HL-60 (cell line): ENCODE measurements at regions not wholly inside any gene's neighbourhood (a gene's known extent, or its start where the extent isn't known, plus 50 kb on each side); places are given as distances from the start of the nearest gene placed in this dataset.

ENCODE experiments used
- DNase-seq, 2 experiments: peaks; one replicate each; pipeline ENCODE4 v3.0.0-alpha.2; 2010 to 2020; ENCODE audit warnings: low read depth in 1 of 2, low spot score in 1 of 2
- H3K27ac ChIP-seq: fragments of 250-450 bp; sonication (Bioruptor Pico); replicated peaks from 2 replicates; pipeline ENCODE4 v1.5.1; 2020; ENCODE audit warnings: mild to moderate bottlenecking, moderate library complexity
- H3K27me3 ChIP-seq: fragments of 250-450 bp; sonication (Bioruptor Pico); 2 replicates; pipeline ENCODE4 v1.5.1; 2021; ENCODE audit warnings: mild to moderate bottlenecking, moderate library complexity; ENCODE audit not compliant: insufficient read depth, poor library complexity, severe bottlenecking
- H3K4me3 ChIP-seq: replicated peaks from 2 replicates; pipeline ENCODE4 v1.5.1; 2011; ENCODE audit warnings: mild to moderate bottlenecking, control low read depth, low read length; ENCODE audit not compliant: insufficient read depth
- GABPA ChIP-seq: IDR thresholded peaks from 2 replicates; pipeline ENCODE4 v1.6.1; 2012; ENCODE audit warnings: low read depth
- POLR2AphosphoS5 ChIP-seq: IDR thresholded peaks from 2 replicates; pipeline ENCODE4 v1.6.1; 2012; ENCODE audit warnings: low read depth
- SPI1 ChIP-seq: IDR thresholded peaks from 2 replicates; pipeline ENCODE4 v1.6.1; 2012; ENCODE audit warnings: low read depth, mild to moderate bottlenecking, borderline replicate concordance
- TF ChIP-seq, protein P1 (sequence below): IDR thresholded peaks from one replicate; pipeline ENCODE4 v1.5.1; 2011; ENCODE audit warnings: low read length, control low read depth, inconsistent platforms; ENCODE audit not compliant: insufficient read depth
- TF ChIP-seq, protein P2 (sequence below): IDR thresholded peaks from 2 replicates; pipeline ENCODE4 v1.6.1; 2012; ENCODE audit warnings: low read depth; ENCODE audit not compliant: insufficient replicate concordance

DNA sequence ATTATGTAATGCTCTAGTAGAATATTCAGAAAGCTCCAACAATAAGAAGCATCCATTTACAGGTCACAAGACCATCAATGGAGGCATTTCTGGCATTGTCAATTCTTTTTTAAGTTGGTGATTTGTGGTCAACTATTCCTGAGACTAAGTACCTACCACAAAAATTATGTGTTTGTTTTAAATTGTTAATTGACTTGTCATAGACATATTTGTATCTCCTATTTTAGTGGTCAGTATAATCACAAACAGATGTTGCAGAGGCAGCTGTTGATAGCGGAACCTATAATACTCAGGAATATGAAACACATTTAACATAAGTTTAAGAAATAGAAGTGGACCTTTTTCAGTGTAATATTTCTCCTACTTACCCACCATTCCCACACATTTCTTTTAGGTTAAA is 430.1 kb downstream of the CCDC85A start:
- Histone ChIP-seq H3K27ac (no peak overlapping the region), H3K4me3 (no peak overlapping the region), H3K27me3 (no peaks in the 10 kb centered on the region)
- TF ChIP-seq, protein P1, sequence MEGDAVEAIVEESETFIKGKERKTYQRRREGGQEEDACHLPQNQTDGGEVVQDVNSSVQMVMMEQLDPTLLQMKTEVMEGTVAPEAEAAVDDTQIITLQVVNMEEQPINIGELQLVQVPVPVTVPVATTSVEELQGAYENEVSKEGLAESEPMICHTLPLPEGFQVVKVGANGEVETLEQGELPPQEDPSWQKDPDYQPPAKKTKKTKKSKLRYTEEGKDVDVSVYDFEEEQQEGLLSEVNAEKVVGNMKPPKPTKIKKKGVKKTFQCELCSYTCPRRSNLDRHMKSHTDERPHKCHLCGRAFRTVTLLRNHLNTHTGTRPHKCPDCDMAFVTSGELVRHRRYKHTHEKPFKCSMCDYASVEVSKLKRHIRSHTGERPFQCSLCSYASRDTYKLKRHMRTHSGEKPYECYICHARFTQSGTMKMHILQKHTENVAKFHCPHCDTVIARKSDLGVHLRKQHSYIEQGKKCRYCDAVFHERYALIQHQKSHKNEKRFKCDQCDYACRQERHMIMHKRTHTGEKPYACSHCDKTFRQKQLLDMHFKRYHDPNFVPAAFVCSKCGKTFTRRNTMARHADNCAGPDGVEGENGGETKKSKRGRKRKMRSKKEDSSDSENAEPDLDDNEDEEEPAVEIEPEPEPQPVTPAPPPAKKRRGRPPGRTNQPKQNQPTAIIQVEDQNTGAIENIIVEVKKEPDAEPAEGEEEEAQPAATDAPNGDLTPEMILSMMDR, result no peak
- TF ChIP-seq POLR2AphosphoS5 (no peak), SPI1 (no peak), GABPA (no peak)
- TF ChIP-seq, protein P2, sequence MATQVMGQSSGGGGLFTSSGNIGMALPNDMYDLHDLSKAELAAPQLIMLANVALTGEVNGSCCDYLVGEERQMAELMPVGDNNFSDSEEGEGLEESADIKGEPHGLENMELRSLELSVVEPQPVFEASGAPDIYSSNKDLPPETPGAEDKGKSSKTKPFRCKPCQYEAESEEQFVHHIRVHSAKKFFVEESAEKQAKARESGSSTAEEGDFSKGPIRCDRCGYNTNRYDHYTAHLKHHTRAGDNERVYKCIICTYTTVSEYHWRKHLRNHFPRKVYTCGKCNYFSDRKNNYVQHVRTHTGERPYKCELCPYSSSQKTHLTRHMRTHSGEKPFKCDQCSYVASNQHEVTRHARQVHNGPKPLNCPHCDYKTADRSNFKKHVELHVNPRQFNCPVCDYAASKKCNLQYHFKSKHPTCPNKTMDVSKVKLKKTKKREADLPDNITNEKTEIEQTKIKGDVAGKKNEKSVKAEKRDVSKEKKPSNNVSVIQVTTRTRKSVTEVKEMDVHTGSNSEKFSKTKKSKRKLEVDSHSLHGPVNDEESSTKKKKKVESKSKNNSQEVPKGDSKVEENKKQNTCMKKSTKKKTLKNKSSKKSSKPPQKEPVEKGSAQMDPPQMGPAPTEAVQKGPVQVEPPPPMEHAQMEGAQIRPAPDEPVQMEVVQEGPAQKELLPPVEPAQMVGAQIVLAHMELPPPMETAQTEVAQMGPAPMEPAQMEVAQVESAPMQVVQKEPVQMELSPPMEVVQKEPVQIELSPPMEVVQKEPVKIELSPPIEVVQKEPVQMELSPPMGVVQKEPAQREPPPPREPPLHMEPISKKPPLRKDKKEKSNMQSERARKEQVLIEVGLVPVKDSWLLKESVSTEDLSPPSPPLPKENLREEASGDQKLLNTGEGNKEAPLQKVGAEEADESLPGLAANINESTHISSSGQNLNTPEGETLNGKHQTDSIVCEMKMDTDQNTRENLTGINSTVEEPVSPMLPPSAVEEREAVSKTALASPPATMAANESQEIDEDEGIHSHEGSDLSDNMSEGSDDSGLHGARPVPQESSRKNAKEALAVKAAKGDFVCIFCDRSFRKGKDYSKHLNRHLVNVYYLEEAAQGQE, result no peak
- DNase-seq, result no peak

DNA sequence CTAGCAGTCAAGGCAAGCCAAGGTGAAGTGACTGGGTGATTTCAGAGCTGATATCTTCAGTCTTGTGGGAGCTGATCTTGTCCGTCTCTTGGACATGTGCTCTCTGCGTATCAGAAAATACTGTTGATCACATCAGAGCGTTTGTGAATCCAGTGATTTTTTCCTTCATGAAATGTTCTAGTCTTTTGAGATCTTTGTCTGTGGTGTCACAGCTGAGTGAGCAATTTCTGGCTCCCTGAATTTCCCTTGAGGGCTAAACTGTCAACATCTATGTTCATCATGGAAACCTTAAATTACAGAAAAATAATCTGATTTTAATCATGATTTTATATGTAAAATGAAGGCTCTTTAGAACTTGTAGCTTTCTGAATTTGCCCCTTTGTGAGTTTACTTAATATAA is 432.0 kb downstream of the CCDC85A start:
- TF ChIP-seq GABPA (no peak), SPI1 (no peak), POLR2AphosphoS5 (no peak)
- TF ChIP-seq, protein P1, result no peak
- TF ChIP-seq, protein P2, result no peak
- no peak for DNase-seq
- no peak overlapping the region for H3K27ac ChIP-seq
- H3K4me3 ChIP-seq, result no peak overlapping the region
- no peaks in the 10 kb centered on the region for H3K27me3 ChIP-seq

DNA sequence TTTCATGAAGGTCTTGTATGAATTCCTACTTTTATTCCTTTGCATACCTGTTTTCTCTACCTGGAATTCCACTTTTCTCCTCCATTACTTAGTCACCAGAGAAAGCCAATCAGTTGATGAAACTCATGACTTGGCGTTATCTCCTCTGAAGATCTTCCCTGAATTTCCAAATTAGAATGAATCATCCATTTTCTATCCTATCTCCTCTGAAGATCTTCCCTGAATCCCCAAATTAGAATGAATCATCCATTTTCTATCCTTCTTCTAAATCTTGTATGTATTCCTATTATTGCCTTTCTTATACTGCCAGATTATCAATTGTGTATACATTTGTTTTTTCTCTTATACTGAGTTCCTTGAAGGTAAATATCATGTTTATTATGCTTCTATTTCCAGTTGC is 440.4 kb downstream of the CCDC85A start:
- TF ChIP-seq GABPA, result no peak
- Histone ChIP-seq H3K4me3 (no peak overlapping the region), H3K27me3 (no peaks in the 10 kb centered on the region), H3K27ac (no peak overlapping the region)
- DNase-seq, result no peak

DNA sequence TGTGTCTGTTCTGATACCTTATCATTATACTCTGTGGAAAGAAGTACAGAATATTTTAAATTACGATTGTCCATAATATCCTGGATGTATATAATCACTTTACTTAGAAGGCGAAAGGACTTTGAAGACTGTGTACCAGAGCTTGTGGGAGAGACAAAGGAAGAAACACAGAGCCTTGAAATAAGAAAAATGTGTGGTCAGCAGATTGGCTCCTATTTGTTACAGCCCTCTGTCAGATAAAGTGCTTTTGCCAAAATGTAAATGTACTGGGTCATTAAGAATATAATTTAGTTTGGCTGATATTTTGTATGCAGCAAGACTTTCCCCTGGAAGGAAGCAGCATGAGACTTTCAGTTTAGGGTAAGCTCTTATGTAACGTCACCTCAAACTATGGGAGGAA is 443.1 kb downstream of the CCDC85A start:
- Histone ChIP-seq H3K27me3 (no peaks in the 10 kb centered on the region), H3K4me3 (no peak overlapping the region), H3K27ac (no peak overlapping the region)
- TF ChIP-seq, protein P2, result no peak
- TF ChIP-seq, protein P1, result no peak
- TF ChIP-seq POLR2AphosphoS5 (no peak), GABPA (no peak), SPI1 (no peak)
- no peak for DNase-seq
